ENCODE measurements at regions not wholly inside any gene's neighbourhood (a gene's known extent, or its start where the extent isn't known, plus 50 kb on each side); places are given as distances from the start of the nearest gene placed in this dataset.

- Histone ChIP-seq H3K36me3 (replicated peaks; ENCODE audit: control insufficient read depth, insufficient read depth, low read length) (no peaks in the 10 kb centered on the region), H3K27me3 (ENCODE audit: control insufficient read depth, insufficient read depth, low read length) (no peaks in the 10 kb centered on the region), H3K4me3 (ENCODE audit: insufficient read depth, low read depth, low read length) (no peak overlapping the region)
- DNase-seq, result no peak
Observed at GRCh38 chr4:147360301-147360700, 120.6 kb upstream of the EDNRA start.

GRCh38 chr4:147361726-147362125 is 119.2 kb upstream of the EDNRA start:
- Histone ChIP-seq H3K36me3 (replicated peaks; ENCODE audit: control insufficient read depth, insufficient read depth, low read length) (no peaks in the 10 kb centered on the region), H3K4me3 (ENCODE audit: insufficient read depth, low read depth, low read length) (no peak overlapping the region), H3K27me3 (ENCODE audit: control insufficient read depth, insufficient read depth, low read length) (no peaks in the 10 kb centered on the region)
- DNase-seq, result no peak

DNA sequence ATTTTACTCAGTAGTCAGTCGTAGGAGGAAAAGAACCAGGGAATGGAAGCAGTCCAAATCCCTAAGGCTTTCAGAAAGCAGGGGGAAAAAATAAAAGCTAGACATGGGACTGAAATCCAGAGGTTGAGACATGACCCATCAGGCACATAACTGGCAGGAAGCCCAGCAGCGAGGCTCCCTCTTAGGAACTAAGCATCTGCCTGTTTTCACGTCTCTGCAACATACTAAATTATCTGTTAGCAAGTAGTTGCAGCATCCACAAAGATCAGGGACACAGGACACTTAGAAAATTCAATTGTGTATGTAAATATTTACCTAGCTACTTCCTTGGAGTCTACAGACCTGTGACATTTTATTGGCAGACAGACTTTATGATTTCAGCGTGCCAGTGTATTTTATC is 118.0 kb upstream of the EDNRA start:
- H3K4me3 ChIP-seq (ENCODE audit: insufficient read depth, low read depth, low read length), result no peak overlapping the region
- DNase-seq, result no peak

DNA sequence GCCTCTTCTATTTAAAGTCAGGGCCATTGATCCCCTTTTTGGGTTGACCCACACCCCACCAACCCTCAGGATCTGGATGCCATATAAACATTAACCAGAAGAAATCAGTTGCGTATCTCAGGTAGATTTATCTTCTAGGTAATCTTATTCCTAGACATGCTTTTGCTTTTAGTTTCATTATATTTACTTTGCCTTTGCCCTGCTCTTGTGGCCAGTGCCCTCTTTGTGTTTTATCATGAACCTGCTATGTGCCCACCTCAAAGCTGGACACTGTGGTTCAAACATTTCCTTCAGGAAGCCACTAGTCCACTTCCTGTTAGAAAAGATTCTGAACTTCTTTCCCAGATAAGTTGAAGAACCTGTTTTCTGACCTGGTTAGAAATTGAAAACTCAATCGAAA is 117.4 kb upstream of the EDNRA start:
- H3K36me3 ChIP-seq (replicated peaks; ENCODE audit: control insufficient read depth, insufficient read depth, low read length), result no peaks in the 10 kb centered on the region

More for the DNA sequence above, 118.0 kb upstream of the EDNRA start:
- no peaks in the 10 kb centered on the region for H3K36me3 ChIP-seq (replicated peaks; ENCODE audit: control insufficient read depth, insufficient read depth, low read length)
- H3K27me3 ChIP-seq (ENCODE audit: control insufficient read depth, insufficient read depth, low read length), result no peaks in the 10 kb centered on the region

GRCh38 chr4:147365396-147365795 is 115.5 kb upstream of the EDNRA start:
- H3K27me3 ChIP-seq (ENCODE audit: control insufficient read depth, insufficient read depth, low read length), result no peaks in the 10 kb centered on the region
- DNase-seq, result no peak
- H3K4me3 ChIP-seq (ENCODE audit: insufficient read depth, low read depth, low read length), result no peak overlapping the region
- no peaks in the 10 kb centered on the region for H3K36me3 ChIP-seq (replicated peaks; ENCODE audit: control insufficient read depth, insufficient read depth, low read length)

More for the DNA sequence above, 117.4 kb upstream of the EDNRA start:
- Histone ChIP-seq H3K27me3 (ENCODE audit: control insufficient read depth, insufficient read depth, low read length) (no peaks in the 10 kb centered on the region), H3K4me3 (ENCODE audit: insufficient read depth, low read depth, low read length) (no peak overlapping the region)
- DNase-seq, result no peak

GRCh38 chr4:147366164-147366563 is 114.7 kb upstream of the EDNRA start:
- H3K36me3 ChIP-seq (replicated peaks; ENCODE audit: control insufficient read depth, insufficient read depth, low read length), result no peaks in the 10 kb centered on the region
- no peak for DNase-seq

GRCh38 chr4:147367891-147368290 is 113.0 kb upstream of the EDNRA start:
- no peaks in the 10 kb centered on the region for H3K27me3 ChIP-seq (ENCODE audit: control insufficient read depth, insufficient read depth, low read length)
- H3K36me3 ChIP-seq (replicated peaks; ENCODE audit: control insufficient read depth, insufficient read depth, low read length), result no peaks in the 10 kb centered on the region
- H3K4me3 ChIP-seq (ENCODE audit: insufficient read depth, low read depth, low read length), result no peak overlapping the region
- no peak for DNase-seq

More at GRCh38 chr4:147366164-147366563, 114.7 kb upstream of the EDNRA start:
- Histone ChIP-seq H3K4me3 (ENCODE audit: insufficient read depth, low read depth, low read length) (no peak overlapping the region), H3K27me3 (ENCODE audit: control insufficient read depth, insufficient read depth, low read length) (no peaks in the 10 kb centered on the region)

DNA sequence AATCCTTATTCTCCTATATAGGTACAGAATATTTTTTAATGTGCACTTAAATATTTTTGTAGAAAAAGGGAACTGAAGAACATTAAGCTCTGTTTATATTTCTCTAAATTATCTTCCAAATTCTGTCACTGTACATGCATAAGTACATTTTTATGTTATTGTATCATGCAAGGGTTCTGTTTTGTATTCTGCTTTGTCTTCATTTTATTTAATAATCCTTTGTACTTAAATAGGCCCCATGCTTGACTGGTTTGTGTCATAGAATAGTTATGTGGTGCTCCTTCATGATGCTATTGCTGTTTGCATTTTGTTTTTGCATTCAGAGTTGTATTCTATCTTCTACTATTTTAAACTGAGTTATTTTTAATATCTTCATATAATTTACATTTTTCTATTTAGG is 111.9 kb upstream of the EDNRA start:
- no peaks in the 10 kb centered on the region for H3K27me3 ChIP-seq (ENCODE audit: control insufficient read depth, insufficient read depth, low read length)
- H3K36me3 ChIP-seq (replicated peaks; ENCODE audit: control insufficient read depth, insufficient read depth, low read length), result no peaks in the 10 kb centered on the region
- DNase-seq, result no peak
- no peak overlapping the region for H3K4me3 ChIP-seq (ENCODE audit: insufficient read depth, low read depth, low read length)

DNA sequence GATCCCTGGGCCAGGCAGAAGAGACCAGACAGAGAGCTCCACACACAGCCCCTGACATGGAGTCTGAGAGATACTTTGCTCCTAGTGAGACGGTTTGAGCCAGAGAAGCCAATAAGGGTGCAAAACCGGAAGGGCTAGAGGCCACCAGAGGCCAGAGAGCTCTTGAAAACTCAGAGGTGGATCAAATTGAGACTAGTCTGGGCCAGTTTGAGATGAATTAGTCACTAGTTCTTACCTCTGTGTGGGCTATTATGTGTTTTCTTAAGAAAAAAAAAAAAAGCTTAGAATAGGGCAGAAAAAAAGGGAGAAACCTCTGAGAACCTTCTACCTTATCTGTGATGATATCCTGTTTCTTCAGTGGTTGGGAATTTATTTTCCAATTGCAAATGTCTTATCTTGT is 110.4 kb upstream of the EDNRA start:
- H3K36me3 ChIP-seq (replicated peaks; ENCODE audit: control insufficient read depth, insufficient read depth, low read length), result no peaks in the 10 kb centered on the region
- no peak for DNase-seq
- H3K27me3 ChIP-seq (ENCODE audit: control insufficient read depth, insufficient read depth, low read length), result no peaks in the 10 kb centered on the region
- no peak overlapping the region for H3K4me3 ChIP-seq (ENCODE audit: insufficient read depth, low read depth, low read length)

- Histone ChIP-seq H3K27me3 (ENCODE audit: control insufficient read depth, insufficient read depth, low read length) (no peaks in the 10 kb centered on the region), H3K36me3 (replicated peaks; ENCODE audit: control insufficient read depth, insufficient read depth, low read length) (no peaks in the 10 kb centered on the region), H3K4me3 (ENCODE audit: insufficient read depth, low read depth, low read length) (no peak overlapping the region)
- no peak for DNase-seq
Observed at GRCh38 chr4:147370881-147371280, 110.0 kb upstream of the EDNRA start.

GRCh38 chr4:147371661-147372060 is 109.2 kb upstream of the EDNRA start:
- DNase-seq, result no peak
- H3K4me3 ChIP-seq (ENCODE audit: insufficient read depth, low read depth, low read length), result no peak overlapping the region
- H3K27me3 ChIP-seq (ENCODE audit: control insufficient read depth, insufficient read depth, low read length), result no peaks in the 10 kb centered on the region
- no peaks in the 10 kb centered on the region for H3K36me3 ChIP-seq (replicated peaks; ENCODE audit: control insufficient read depth, insufficient read depth, low read length)

GRCh38 chr4:147378780-147379179 is 102.1 kb upstream of the EDNRA start:
- Histone ChIP-seq H3K36me3 (replicated peaks; ENCODE audit: control insufficient read depth, insufficient read depth, low read length) (no peaks in the 10 kb centered on the region), H3K27me3 (ENCODE audit: control insufficient read depth, insufficient read depth, low read length) (no peaks in the 10 kb centered on the region), H3K4me3 (ENCODE audit: insufficient read depth, low read depth, low read length) (no peak overlapping the region)
- DNase-seq, result peak; percentile 26

- Histone ChIP-seq H3K4me3 (ENCODE audit: insufficient read depth, low read depth, low read length) (no peak overlapping the region), H3K27me3 (ENCODE audit: control insufficient read depth, insufficient read depth, low read length) (no peaks in the 10 kb centered on the region), H3K36me3 (replicated peaks; ENCODE audit: control insufficient read depth, insufficient read depth, low read length) (no peaks in the 10 kb centered on the region)
- no peak for DNase-seq
Observed at GRCh38 chr4:147381749-147382148, 99.1 kb upstream of the EDNRA start.

- H3K4me3 ChIP-seq (ENCODE audit: insufficient read depth, low read depth, low read length), result no peak overlapping the region
- no peaks in the 10 kb centered on the region for H3K27me3 ChIP-seq (ENCODE audit: control insufficient read depth, insufficient read depth, low read length)
- H3K36me3 ChIP-seq (replicated peaks; ENCODE audit: control insufficient read depth, insufficient read depth, low read length), result no peaks in the 10 kb centered on the region
- DNase-seq, result no peak
Observed at GRCh38 chr4:147388018-147388417, 92.9 kb upstream of the EDNRA start.

- DNase-seq, result no peak
Observed at GRCh38 chr4:147396105-147396504, 84.8 kb upstream of the EDNRA start.

GRCh38 chr4:147398556-147398955 is 82.3 kb upstream of the EDNRA start:
- no peak for DNase-seq
- no peak overlapping the region for H3K4me3 ChIP-seq (ENCODE audit: insufficient read depth, low read depth, low read length)
- H3K27me3 ChIP-seq (ENCODE audit: control insufficient read depth, insufficient read depth, low read length), result no peaks in the 10 kb centered on the region
- no peaks in the 10 kb centered on the region for H3K36me3 ChIP-seq (replicated peaks; ENCODE audit: control insufficient read depth, insufficient read depth, low read length)

More at GRCh38 chr4:147396105-147396504, 84.8 kb upstream of the EDNRA start:
- no peaks in the 10 kb centered on the region for H3K27me3 ChIP-seq (ENCODE audit: control insufficient read depth, insufficient read depth, low read length)
- H3K4me3 ChIP-seq (ENCODE audit: insufficient read depth, low read depth, low read length), result no peak overlapping the region
- no peaks in the 10 kb centered on the region for H3K36me3 ChIP-seq (replicated peaks; ENCODE audit: control insufficient read depth, insufficient read depth, low read length)
